Thoracic aorta (tissue), 2 donors: ENCODE measurements at regions not wholly inside any gene's neighbourhood (a gene's known extent, or its start where the extent isn't known, plus 50 kb on each side); places are given as distances from the start of the nearest gene placed in this dataset.

Experiments used
- ATAC-seq: fragments of 150-250 bp; one replicate; pipeline ENCODE4 v1.8.0; 2017; ENCODE audit warnings: low read depth; ENCODE audit not compliant: insufficient number of reproducible peaks, low FRiP score
- DNase-seq: peaks from one replicate; pipeline ENCODE4 v3.0.0-alpha.2; 2020; ENCODE audit warnings: low spot score
- H3K27ac ChIP-seq, 2 donors: fragments of 200-600 bp; sonication (generic); 1 replicate in 1 of 2; 2 replicates in 1 of 2; pipeline ENCODE4 v1.5.1; 2016; ENCODE audit warnings: mild to moderate bottlenecking in 2 of 2, moderate library complexity in 2 of 2
- H3K27me3 ChIP-seq: fragments of 200-600 bp; sonication (generic); replicated peaks from 2 replicates; pipeline ENCODE4 v1.6.0; 2016; ENCODE audit warnings: mild to moderate bottlenecking; ENCODE audit not compliant: insufficient read depth
- H3K36me3 ChIP-seq: fragments of 200-600 bp; sonication (generic); one replicate; pipeline ENCODE4 v1.5.1; 2016
- H3K4me1 ChIP-seq, 2 donors: fragments of 200-600 bp; sonication (generic); 1 replicate in 1 of 2; 2 replicates in 1 of 2; pipeline versions ENCODE4 v1.5.1 to v1.6.0; 2016; ENCODE audit warnings: low read depth in 2 of 2, mild to moderate bottlenecking in 1 of 2; ENCODE audit not compliant: control insufficient read depth in 1 of 2
- H3K4me3 ChIP-seq: fragments of 200-600 bp; sonication (generic); 2 replicates; pipeline ENCODE4 v1.5.1; 2016; ENCODE audit warnings: mild to moderate bottlenecking
- H3K9me3 ChIP-seq: fragments of 200-600 bp; sonication (generic); 2 replicates; pipeline ENCODE4 v1.5.1; 2016
- CTCF ChIP-seq: fragments of 200-600 bp; sonication (generic); IDR thresholded peaks from one replicate; pipeline ENCODE4 v1.5.1; 2019; ENCODE audit warnings: antibody characterized with exemption

GRCh38 chr3:132160198-132160597, 125.4 kb upstream of the CPNE4 start:
- TF ChIP-seq CTCF, result no peak
- ATAC-seq (no peak), DNase-seq (no peak)
- Histone ChIP-seq H3K4me1 (no peaks in the 10 kb centered on the region), H3K36me3 (no peaks in the 10 kb centered on the region), H3K9me3 (no peaks in the 10 kb centered on the region), H3K27me3 (no peaks in the 10 kb centered on the region), H3K4me3 (no peak overlapping the region), H3K27ac (no peak overlapping the region)

- H3K27ac ChIP-seq, result no peak overlapping the region
- H3K4me3 ChIP-seq, result no peak overlapping the region
- H3K27me3 ChIP-seq, result no peaks in the 10 kb centered on the region
- no peak for DNase-seq
- no peak for TF ChIP-seq CTCF
- H3K4me1 ChIP-seq, result no peaks in the 10 kb centered on the region
- ATAC-seq, result no peak
- no peaks in the 10 kb centered on the region for H3K9me3 ChIP-seq
- no peaks in the 10 kb centered on the region for H3K36me3 ChIP-seq
These were observed 126.8 kb upstream of the CPNE4 start for GRCh38 chr3:132161608-132162007.

DNA sequence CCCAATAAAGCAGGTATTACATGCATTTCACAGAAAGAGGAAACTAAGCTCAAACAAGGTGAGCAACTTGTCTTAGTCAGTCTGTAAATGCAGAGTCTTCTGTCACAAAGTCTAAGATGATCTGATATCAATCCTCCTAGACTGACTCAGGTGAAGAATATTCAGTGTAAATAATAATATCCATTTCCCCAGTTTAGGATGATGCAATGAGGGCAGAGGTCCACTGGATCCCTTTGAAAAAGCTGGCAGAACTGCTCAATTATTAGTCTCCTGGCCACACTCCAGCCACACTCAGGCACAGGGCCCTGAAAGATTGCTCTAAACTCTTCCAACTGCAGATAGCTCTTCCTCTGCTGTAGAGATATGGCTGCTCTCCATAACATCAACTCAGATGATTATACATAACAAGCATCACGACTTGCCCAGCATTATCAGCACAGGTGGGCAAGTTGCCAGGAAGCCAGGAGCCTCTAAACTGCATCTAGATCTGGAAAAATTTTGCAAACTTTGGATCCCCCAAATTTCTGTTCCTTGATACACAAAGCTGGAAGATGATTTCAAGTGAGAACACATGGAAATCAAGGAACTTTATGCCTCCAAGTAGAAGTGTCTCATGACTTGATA, 129.8 kb upstream of the CPNE4 start:
- Histone ChIP-seq H3K27ac (no peak overlapping the region), H3K4me1 (no peaks in the 10 kb centered on the region), H3K27me3 (no peaks in the 10 kb centered on the region), H3K9me3 (no peaks in the 10 kb centered on the region), H3K4me3 (no peak overlapping the region), H3K36me3 (no peaks in the 10 kb centered on the region)
- no peak for ATAC-seq
- no peak for DNase-seq
- TF ChIP-seq CTCF, result no peak

DNA sequence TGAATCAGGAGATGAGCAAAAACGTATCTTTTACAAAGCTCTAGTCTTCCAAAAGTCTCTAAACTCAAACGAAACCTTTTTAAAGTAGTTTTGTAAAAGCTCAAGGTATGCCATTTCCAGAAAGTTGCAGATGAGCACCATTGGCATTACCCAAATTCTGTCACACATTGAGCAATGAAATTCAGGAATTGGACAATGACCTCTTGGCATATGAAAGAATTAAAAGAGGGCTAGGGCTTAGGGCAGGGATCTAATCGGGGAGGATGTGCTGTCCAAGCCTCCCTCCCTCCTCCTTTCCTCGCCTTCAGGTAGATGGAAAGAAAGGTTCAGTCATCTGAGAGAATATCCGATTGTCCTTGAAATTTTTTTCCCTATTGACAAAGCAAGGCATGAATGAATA, 133.1 kb upstream of the CPNE4 start:
- ATAC-seq (no peak), DNase-seq (no peak)
- Histone ChIP-seq H3K27me3 (no peaks in the 10 kb centered on the region), H3K4me1 (no peaks in the 10 kb centered on the region), H3K9me3 (no peaks in the 10 kb centered on the region), H3K27ac (no peak overlapping the region), H3K4me3 (no peak overlapping the region), H3K36me3 (no peaks in the 10 kb centered on the region)
- no peak for TF ChIP-seq CTCF

DNA sequence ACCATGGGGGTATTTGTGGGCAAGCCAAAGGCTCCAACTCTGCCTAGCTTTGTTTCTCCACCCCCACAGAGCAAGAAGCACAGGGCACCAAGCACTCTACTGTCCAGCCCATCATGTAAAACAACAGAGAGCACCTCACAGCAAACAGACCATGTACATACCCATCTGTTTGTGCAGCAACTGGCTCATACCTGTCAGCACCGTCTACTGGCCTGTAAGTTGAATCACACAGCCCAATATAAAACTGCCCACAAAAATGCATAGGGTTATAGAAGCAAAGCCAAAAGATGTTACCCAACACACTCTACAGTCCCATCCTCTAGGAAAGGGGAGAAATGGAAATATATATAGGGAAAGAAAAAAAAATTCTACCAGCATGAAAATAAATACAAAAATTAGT, 139.7 kb upstream of the CPNE4 start:
- ATAC-seq, result no peak
- TF ChIP-seq CTCF, result no peak
- no peaks in the 10 kb centered on the region for H3K9me3 ChIP-seq
- DNase-seq, result no peak
- no peaks in the 10 kb centered on the region for H3K27me3 ChIP-seq
- no peak overlapping the region for H3K4me3 ChIP-seq
- no peaks in the 10 kb centered on the region for H3K36me3 ChIP-seq
- no peak overlapping the region for H3K27ac ChIP-seq
- H3K4me1 ChIP-seq, result no peaks in the 10 kb centered on the region
